Mesothelial cell of epicardium (in vitro differentiated cells): ENCODE measurements at regions not wholly inside any gene's neighbourhood (a gene's known extent, or its start where the extent isn't known, plus 50 kb on each side); places are given as distances from the start of the nearest gene placed in this dataset.

Experiments used
- DNase-seq, 2 experiments: peaks; one replicate each; pipeline ENCODE4 v3.0.0; 2021; ENCODE audit warnings: low spot score in 2 of 2; ENCODE audit not compliant: unreplicated experiment in 2 of 2
- H3K27ac Mint-ChIP-seq: 2 replicates; pipeline ENCODE4 v1.8.0; 2021; ENCODE audit warnings: mixed read lengths
- H3K27me3 Mint-ChIP-seq: 2 replicates; pipeline ENCODE4 v1.8.0; 2021; ENCODE audit warnings: low read depth, mixed read lengths
- H3K36me3 Mint-ChIP-seq: 2 replicates; pipeline ENCODE4 v1.8.0; 2021; ENCODE audit warnings: mixed read lengths
- H3K4me1 Mint-ChIP-seq: 2 replicates; pipeline ENCODE4 v1.8.0; 2021; ENCODE audit warnings: mixed read lengths
- H3K4me3 Mint-ChIP-seq: 2 replicates; pipeline ENCODE4 v1.8.0; 2021; ENCODE audit warnings: mild to moderate bottlenecking, moderate library complexity, mixed read lengths
- H3K9me3 Mint-ChIP-seq: 2 replicates; pipeline ENCODE4 v1.8.0; 2021; ENCODE audit warnings: mixed read lengths
- CTCF ChIP-seq: fragments of 200-600 bp; sonication (generic); IDR thresholded peaks from one replicate; pipeline ENCODE4 v1.5.0; 2021; ENCODE audit warnings: antibody characterized with exemption; ENCODE audit not compliant: unreplicated experiment

- no peak for TF ChIP-seq CTCF
- Mint-ChIP-seq H3K27ac (no peak overlapping the region), H3K4me1 (peaks cover 10% of the 10 kb centered on the region), H3K36me3 (no peaks in the 10 kb centered on the region), H3K4me3 (no peak overlapping the region), H3K27me3 (no peaks in the 10 kb centered on the region), H3K9me3 (peaks cover 4% of the 10 kb centered on the region)
- no peak for DNase-seq
These were observed 97.8 kb downstream of the TNFAIP3 start for GRCh38 chr6:137964876-137965275.

- H3K27ac Mint-ChIP-seq = no peak overlapping the region
- no peak overlapping the region for H3K4me3 Mint-ChIP-seq
- H3K4me1 Mint-ChIP-seq = peaks cover 10% of the 10 kb centered on the region
- DNase-seq = no peak
- TF ChIP-seq CTCF = no peak
- no peaks in the 10 kb centered on the region for H3K27me3 Mint-ChIP-seq
- no peaks in the 10 kb centered on the region for H3K36me3 Mint-ChIP-seq
- H3K9me3 Mint-ChIP-seq = peaks cover 4% of the 10 kb centered on the region
These were observed 100.8 kb downstream of the TNFAIP3 start for GRCh38 chr6:137967689-137968454.

- H3K4me3 Mint-ChIP-seq = no peak overlapping the region
- TF ChIP-seq CTCF = no peak
These were observed 101.4 kb downstream of the TNFAIP3 start for GRCh38 chr6:137968455-137968804.

GRCh38 chr6:137968901-137969300 is 101.8 kb downstream of the TNFAIP3 start:
- no peak overlapping the region for H3K4me3 Mint-ChIP-seq

More at GRCh38 chr6:137968455-137968804, 101.4 kb downstream of the TNFAIP3 start:
- Mint-ChIP-seq H3K36me3 (no peaks in the 10 kb centered on the region), H3K27ac (no peak overlapping the region), H3K27me3 (no peaks in the 10 kb centered on the region), H3K4me1 (peaks cover 10% of the 10 kb centered on the region), H3K9me3 (peaks cover 4% of the 10 kb centered on the region)
- DNase-seq = no peak

GRCh38 chr6:137969874-137970273 is 102.8 kb downstream of the TNFAIP3 start:
- Mint-ChIP-seq H3K4me1 (peaks cover 10% of the 10 kb centered on the region), H3K4me3 (no peak overlapping the region), H3K27ac (no peak overlapping the region), H3K36me3 (no peaks in the 10 kb centered on the region), H3K9me3 (no peaks in the 10 kb centered on the region), H3K27me3 (no peaks in the 10 kb centered on the region)
- no peak for TF ChIP-seq CTCF
- no peak for DNase-seq

More at GRCh38 chr6:137968901-137969300, 101.8 kb downstream of the TNFAIP3 start:
- no peak for TF ChIP-seq CTCF
- Mint-ChIP-seq H3K27ac (no peak overlapping the region), H3K36me3 (no peaks in the 10 kb centered on the region), H3K9me3 (peaks cover 4% of the 10 kb centered on the region), H3K27me3 (no peaks in the 10 kb centered on the region), H3K4me1 (peaks cover 10% of the 10 kb centered on the region)
- no peak for DNase-seq
